PFSK-1 (cell line): ENCODE measurements at regions not wholly inside any gene's neighbourhood (a gene's known extent, or its start where the extent isn't known, plus 50 kb on each side); places are given as distances from the start of the nearest gene placed in this dataset.

Source experiments
- POLR2AphosphoS5 ChIP-seq: IDR thresholded peaks from 2 replicates; pipeline ENCODE4 v1.6.1; 2012; ENCODE audit warnings: low read depth, mild to moderate bottlenecking, control low read depth, low read length, moderate library complexity
- SIN3A ChIP-seq: IDR thresholded peaks from 2 replicates; pipeline ENCODE4 v1.6.1; 2012; ENCODE audit warnings: mild to moderate bottlenecking, low read length, moderate library complexity, borderline replicate concordance; ENCODE audit not compliant: insufficient read depth
- TAF1 ChIP-seq: IDR thresholded peaks from 2 replicates; pipeline ENCODE4 v1.6.1; 2012; ENCODE audit warnings: low read length, control low read depth, borderline replicate concordance; ENCODE audit not compliant: insufficient read depth
- TF ChIP-seq, protein P1 (sequence below), 2 experiments: IDR thresholded peaks; 2 replicates each; pipeline versions ENCODE4 v1.6.1 to v1.8.0; 2011 to 2012; ENCODE audit warnings: low read depth in 2 of 2, low read length in 2 of 2, control low read depth in 1 of 2, inconsistent platforms in 1 of 2, mild to moderate bottlenecking in 1 of 2, moderate library complexity in 1 of 2; ENCODE audit not compliant: insufficient read depth in 1 of 2

DNA sequence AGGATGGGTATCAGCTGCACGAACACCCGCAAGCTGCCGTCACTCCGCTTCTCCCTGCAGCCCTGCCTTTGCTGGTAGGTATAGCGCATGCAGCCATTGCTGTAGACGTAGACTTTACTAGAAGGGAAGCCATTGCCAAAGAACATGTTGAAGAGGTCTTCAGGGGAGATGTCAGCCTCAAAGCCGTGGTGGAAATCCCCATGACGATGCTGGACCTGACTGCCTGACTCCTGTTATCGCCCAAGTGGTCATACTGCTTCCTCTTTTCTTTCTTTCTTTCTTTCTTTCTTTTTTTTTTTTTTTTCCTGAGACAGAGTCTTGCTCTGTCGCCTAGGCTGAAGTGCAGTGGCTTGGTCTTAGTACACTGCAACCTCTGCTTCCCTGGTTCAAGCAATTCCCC is 68.7 kb upstream of the SPRED2 start:
- no peak for TF ChIP-seq SIN3A
- no peak for TF ChIP-seq TAF1
- TF ChIP-seq, protein P1, sequence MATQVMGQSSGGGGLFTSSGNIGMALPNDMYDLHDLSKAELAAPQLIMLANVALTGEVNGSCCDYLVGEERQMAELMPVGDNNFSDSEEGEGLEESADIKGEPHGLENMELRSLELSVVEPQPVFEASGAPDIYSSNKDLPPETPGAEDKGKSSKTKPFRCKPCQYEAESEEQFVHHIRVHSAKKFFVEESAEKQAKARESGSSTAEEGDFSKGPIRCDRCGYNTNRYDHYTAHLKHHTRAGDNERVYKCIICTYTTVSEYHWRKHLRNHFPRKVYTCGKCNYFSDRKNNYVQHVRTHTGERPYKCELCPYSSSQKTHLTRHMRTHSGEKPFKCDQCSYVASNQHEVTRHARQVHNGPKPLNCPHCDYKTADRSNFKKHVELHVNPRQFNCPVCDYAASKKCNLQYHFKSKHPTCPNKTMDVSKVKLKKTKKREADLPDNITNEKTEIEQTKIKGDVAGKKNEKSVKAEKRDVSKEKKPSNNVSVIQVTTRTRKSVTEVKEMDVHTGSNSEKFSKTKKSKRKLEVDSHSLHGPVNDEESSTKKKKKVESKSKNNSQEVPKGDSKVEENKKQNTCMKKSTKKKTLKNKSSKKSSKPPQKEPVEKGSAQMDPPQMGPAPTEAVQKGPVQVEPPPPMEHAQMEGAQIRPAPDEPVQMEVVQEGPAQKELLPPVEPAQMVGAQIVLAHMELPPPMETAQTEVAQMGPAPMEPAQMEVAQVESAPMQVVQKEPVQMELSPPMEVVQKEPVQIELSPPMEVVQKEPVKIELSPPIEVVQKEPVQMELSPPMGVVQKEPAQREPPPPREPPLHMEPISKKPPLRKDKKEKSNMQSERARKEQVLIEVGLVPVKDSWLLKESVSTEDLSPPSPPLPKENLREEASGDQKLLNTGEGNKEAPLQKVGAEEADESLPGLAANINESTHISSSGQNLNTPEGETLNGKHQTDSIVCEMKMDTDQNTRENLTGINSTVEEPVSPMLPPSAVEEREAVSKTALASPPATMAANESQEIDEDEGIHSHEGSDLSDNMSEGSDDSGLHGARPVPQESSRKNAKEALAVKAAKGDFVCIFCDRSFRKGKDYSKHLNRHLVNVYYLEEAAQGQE (IDR thresholded peaks at IDR 0.05; ENCODE audit: insufficient read depth in 1 of 2, low read depth in 2 of 2, low read length in 2 of 2) = no peak
- no peak for TF ChIP-seq POLR2AphosphoS5
